Hematopoietic multipotent progenitor cell treated with erythropoietin and hydrocortisone succinate and interleukin-3 and kit ligand, for 15 days (in vitro differentiated cells): ENCODE measurements at regions not wholly inside any gene's neighbourhood (a gene's known extent, or its start where the extent isn't known, plus 50 kb on each side); places are given as distances from the start of the nearest gene placed in this dataset.
"Not testable (repeated sequence)": the region's sequence is repeated elsewhere in the genome, so short reads cannot be mapped to it uniquely, and the experiment has no call there.

ENCODE experiments used
- DNase-seq: peaks from one replicate; pipeline ENCODE4 v3.0.0-alpha.2; 2015; ENCODE audit warnings: low spot score

DNA sequence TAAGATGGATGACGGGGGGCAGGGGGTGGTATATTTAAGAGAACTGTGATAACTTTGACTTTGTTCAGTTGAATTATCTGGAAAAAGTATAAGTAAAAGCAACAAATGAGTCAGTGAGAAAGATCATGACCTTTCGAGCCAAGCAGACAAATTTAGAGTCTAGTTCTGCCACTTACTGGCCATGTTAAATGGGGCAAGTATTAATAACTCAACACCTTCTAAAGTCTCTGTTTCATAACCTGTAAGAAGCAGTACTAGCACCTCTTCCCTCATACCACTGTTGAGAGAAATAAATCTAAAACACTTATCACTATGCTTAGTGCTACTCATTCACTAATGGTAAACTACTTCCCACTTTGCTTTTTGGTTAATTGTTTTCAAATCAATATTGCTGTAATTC is 604.4 kb upstream of the LRRN3 start:
- no peak for DNase-seq

DNA sequence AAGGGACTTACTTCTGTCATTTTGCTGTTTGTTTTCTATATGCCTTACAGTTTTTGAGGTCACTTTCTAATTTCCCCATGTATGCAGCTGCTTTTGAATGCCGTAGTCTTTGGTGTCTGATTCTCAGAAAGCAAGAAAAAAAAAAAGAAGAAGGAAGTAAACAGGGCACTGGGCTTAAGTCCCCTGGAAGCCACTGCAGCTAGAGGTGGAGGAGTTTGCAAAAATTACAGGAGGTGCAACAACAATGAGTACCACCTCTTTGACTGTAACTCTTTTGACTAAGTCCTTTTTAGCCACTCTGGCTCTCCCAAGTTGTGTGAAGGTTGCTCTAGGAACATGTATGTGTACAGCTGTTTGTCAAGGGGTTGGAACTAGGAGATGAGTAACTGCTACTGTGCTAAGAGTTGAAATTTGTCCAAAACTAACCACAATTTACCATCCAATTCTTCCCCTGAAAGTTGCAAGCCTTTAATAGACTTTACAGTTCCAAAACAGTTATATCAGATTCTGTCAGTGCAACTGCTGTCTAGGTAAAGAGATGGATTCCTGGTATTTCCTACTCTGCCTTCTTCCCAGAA is 588.0 kb upstream of the LRRN3 start:
- DNase-seq = no peak

DNA sequence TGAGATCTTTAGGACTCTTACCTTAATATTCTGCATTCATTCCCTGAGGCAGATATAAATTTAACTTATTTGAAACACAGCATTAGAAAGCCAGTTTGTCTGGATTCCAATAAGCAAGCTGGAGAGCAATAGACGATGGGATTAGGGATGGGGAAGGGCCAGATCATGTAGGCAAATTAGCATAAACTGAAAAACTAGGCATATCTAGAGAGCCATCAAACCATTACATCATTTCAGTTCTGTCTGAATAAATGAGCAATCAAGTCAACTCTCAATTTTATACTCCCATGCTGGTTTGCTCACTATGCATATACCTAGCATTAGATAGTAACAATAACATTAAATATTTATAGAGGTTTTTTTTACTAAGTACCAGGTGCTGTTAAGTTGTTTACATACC is 583.6 kb upstream of the LRRN3 start:
- DNase-seq = no peak

- no peak for DNase-seq
Observed at GRCh38 chr7:110507832-110508231, 583.1 kb upstream of the LRRN3 start.

DNA sequence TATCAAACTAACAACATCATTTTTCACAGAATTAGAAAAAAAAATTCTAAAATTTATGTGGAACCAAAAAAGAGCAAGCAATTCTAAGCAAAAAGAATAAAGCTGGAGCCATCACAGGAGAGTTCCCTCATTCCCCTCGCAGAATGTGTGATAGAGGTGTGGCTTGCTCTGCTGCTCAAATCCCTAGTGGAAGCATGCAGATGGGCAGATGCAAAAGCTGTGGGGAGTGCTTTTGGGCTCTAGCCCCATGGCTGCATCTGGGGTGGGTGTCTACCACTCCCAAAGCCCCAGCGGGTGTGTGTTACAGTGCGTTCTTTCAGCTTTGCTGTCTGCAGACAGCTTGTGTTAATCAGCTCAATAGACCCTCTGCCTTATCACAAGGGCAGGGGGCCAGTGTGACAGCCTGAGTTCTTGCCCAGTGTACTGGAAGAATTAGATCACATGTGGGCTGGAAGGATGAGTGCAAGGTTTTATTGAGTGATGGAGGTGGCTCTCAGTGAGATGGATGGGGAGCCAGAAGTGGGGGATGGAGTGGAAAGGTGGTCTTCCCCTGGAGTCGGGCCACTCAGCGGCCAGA is 575.9 kb upstream of the LRRN3 start:
- not testable (repeated sequence) for DNase-seq

DNA sequence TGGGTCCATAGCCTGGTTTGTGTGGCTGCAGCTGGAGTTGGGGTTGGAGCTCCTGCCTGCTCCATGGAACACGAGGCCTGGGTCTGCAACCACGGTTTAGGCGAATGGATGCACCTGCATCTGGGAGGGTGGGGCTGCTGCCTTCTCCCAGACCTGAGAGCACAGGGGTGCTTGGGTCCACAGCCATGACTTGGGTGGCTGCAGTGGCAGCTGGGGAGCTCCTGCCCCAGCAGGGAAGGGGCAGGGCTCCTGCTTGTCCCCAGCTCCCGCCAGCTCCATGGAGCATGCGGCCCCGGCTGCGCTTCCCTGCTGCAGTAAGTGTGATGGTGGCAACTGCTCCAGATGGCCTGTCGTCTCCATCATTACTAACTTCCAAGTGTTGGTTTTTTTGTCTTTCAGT is 571.1 kb upstream of the LRRN3 start:
- DNase-seq = no peak

- no peak for DNase-seq
Observed at GRCh38 chr7:110521357-110521911, 569.5 kb upstream of the LRRN3 start.

- no peak for DNase-seq
Observed at GRCh38 chr7:110522061-110522760, 568.7 kb upstream of the LRRN3 start.

DNA sequence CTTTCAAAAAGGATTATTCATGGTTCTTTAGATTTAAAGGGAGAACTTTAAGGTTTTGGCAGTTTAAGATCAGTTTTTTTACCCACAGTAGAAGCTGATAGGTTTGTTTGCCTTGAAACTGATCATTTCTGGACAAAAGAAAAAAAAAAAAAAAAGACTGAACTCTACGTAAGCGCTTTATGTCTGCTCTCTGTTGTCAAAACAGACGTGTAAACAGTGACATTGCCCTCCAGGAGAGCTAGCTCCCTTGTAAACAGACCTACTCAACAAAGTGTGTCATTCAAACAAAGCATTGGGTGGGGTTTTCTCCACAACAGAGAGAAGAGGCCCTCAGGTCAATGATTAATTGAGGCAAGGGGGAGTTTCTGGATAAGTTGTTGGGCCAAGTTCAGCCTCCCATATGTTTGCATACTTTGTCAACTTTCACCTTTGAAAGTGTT is 568.1 kb upstream of the LRRN3 start:
- no peak for DNase-seq

DNA sequence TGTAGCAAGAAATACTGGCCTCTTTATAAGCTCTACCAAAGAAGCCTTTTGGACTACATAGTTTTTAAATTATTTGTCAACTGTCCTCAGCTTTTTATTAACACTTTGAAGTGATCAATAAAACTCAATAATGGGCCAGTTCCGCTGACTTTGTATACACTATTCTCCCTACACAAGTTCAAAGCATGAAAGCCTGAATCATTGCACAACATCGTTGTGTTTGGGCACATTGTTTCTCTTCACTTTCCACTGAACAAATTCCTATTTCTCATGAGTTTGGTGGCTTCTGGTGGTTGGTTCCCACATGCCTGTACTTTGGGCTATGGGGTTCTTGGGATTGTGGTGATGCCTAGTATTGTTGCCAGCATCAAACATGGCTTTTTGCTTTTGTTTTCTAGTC is 561.8 kb upstream of the LRRN3 start:
- DNase-seq = no peak

GRCh38 chr7:110531186-110531585 is 559.7 kb upstream of the LRRN3 start:
- no peak for DNase-seq

DNA sequence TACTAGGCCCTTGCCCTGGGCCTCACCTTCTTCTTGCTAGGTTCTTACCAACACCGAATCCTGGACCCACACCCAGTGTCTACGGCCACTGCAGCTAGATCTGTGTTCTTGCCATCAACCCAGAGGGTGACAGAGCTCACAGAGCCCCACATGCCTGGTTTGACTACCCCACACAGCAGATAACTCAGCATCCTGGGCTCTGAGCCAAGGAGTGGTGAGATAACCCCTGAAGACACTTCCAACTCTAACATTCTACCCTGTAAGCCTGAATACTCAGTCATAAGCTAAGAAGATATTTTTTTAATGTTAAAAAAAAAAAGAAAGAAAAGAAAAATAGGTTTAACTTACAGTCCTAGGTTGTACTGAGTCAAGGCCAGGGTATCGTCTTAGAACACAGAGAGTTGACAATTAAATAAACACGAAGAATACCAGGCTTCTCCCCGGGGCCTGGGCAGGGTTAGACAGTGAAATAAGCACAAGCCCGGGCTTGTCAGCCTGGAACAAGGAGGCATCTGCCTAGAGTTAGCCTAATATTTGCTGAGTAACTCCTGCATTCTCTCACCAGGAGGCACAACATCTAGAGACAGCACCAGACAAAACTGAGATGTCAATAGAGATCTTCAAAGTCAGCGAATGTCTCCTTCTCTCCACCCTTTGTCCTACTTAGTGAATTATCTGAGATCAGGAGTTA is 556.5 kb upstream of the LRRN3 start:
- peak; percentile 15 for DNase-seq

DNA sequence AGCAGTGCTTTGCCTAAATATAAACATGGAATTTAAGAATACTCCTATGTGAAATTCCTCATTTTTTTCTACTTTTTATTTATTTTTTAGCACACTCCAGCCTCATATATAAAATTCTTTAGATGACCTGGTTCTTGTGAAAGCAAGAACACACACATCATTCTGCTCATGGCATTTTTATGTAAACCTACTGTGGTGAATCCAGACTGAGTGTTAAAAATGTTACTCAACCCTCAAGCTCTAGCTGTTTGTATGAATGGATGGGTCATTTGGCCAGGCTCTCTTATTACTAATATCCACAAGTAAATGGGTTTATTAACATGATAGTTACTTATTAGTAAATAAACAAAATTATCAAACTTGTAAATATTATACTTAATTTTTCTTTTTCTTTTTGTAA is 551.7 kb upstream of the LRRN3 start:
- DNase-seq = no peak

GRCh38 chr7:110541962-110542361 is 549.0 kb upstream of the LRRN3 start:
- no peak for DNase-seq

GRCh38 chr7:110544194-110544593 is 546.7 kb upstream of the LRRN3 start:
- DNase-seq = no peak

- no peak for DNase-seq
Observed at GRCh38 chr7:110548372-110548771, 542.6 kb upstream of the LRRN3 start.

- no peak for DNase-seq
Observed at GRCh38 chr7:110557136-110557535, 533.8 kb upstream of the LRRN3 start.

- not testable (repeated sequence) for DNase-seq
Observed at GRCh38 chr7:110563286-110563685, 527.6 kb upstream of the LRRN3 start.

GRCh38 chr7:110564246-110564645 is 526.7 kb upstream of the LRRN3 start:
- no peak for DNase-seq

DNA sequence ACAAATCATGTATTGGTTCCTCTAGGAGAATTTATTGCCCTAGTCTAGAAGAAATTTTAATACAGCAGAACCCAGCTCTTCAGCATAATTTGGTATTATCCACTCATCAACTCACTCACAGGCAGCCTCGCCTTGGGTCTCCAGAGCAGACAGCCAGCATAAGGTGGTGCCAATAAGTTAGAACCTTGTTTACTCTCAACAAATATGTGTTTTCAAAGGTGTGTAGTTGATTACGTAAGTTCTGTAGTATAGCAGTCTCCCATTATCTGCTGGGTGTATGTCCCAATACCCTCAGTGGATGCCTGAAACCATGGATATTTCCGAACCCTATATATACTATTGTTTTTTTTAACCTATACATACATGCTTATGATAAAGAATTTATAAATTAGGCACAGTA is 522.5 kb upstream of the LRRN3 start:
- no peak for DNase-seq

DNA sequence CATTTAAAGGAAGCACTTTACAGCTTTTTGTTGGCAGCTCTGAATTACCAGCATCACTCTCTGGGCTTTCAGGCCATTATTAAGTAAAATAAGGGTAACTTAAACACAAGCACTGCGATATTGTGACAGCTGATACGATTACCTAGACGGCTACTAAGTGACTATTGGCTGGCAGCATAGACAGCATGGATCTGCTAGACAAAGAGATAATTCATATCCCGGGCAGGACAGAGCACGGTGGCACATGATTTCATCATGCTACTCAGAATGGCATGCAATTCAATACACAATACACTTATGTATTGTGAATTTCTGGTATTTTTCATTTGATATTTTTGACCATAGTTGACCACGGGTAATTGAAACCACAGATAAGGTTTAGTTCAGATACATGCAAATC is 522.0 kb upstream of the LRRN3 start:
- no peak for DNase-seq

DNA sequence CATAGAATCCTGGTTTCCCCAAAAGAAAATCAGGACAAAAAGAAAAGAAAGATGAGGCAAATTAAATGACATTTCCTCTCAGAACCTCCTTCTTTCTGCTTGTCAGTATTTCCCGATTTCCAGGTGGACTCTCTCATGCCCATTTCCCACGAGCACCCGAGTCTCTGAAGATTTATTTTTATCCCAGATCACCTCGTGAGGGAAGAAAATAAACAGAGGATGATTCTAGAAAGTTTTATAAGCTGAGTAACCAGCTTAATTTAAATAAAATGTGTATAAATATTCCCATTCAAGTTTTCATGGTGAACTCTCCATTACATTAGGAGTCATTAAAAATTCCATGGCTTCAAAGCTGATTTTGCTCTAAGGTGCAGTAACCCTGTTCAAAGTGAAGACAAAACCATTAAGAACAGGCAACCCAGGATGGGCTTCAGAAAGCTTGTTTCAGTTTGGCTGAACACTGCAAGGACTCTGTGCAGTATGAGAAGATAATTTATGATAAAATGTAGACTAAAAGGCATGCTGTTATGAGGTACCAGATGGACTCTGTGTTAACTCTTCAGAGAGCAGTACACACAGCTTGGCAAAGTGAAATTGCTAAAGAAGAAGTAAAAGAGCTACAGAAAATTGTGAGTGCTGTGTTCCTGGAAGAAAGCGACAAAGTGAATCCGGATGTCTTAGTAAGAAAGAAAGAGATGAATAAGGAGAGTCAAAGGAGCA is 521.3 kb upstream of the LRRN3 start:
- DNase-seq = no peak
